GM12873 (cell line): ENCODE measurements at regions not wholly inside any gene's neighbourhood (a gene's known extent, or its start where the extent isn't known, plus 50 kb on each side); places are given as distances from the start of the nearest gene placed in this dataset.

Experiments used
- TF ChIP-seq, protein P1 (sequence below): IDR thresholded peaks from 2 replicates; pipeline ENCODE4 v1.5.1; 2012; ENCODE audit warnings: low read depth, mild to moderate bottlenecking, moderate library complexity, low read length, control low read depth; ENCODE audit not compliant: insufficient read depth; ENCODE audit errors: missing control alignments

DNA sequence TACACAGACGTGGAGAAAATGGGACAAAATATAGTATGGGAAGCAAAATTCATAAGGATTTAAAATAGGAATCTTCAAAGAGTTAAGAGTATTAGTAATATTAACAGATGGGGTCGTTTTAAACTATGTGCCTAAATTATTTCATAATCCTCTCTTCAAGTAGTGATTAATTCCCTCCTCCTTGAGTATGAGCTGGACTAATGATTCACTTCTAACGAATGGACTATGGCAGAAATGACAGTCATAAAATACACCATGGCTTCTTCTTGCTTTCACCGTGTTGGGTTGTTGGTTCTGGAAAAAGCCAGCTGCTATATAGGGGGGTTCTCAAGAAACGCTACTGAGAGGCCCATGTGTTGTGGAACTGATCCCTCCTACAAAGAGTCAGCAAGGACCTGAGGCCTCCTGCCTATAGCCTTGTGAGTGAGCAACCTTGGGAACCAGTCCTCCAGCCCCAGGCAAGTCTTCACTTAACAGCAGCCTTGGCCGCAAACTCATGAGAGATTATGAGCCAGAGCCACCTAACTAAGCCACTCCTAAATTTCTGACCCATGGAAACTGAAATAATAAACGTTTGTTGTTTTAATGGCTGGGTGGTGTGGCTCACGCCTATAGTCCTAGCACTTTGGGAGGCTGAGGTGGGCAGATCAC, 64.8 kb upstream of the ABHD2 start:
- TF ChIP-seq, protein P1, sequence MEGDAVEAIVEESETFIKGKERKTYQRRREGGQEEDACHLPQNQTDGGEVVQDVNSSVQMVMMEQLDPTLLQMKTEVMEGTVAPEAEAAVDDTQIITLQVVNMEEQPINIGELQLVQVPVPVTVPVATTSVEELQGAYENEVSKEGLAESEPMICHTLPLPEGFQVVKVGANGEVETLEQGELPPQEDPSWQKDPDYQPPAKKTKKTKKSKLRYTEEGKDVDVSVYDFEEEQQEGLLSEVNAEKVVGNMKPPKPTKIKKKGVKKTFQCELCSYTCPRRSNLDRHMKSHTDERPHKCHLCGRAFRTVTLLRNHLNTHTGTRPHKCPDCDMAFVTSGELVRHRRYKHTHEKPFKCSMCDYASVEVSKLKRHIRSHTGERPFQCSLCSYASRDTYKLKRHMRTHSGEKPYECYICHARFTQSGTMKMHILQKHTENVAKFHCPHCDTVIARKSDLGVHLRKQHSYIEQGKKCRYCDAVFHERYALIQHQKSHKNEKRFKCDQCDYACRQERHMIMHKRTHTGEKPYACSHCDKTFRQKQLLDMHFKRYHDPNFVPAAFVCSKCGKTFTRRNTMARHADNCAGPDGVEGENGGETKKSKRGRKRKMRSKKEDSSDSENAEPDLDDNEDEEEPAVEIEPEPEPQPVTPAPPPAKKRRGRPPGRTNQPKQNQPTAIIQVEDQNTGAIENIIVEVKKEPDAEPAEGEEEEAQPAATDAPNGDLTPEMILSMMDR = no peak

DNA sequence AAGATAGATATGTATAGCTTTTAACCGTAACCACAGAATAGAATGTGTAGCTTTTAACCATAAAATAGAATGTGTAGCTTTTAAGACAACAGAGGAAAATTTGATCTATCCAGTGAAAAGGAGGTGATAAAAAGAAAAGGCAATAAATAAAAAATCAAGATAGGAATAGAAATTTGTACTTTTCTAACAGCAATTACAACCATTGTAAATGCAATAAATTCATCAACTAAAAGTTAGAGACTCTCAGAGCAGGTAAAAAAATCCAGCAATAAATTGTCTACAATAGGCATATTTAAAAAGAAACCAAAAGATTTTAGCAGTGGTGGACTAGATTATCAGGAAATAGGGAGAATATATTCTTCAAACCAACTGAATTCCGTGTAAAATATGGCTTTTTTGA, 63.8 kb upstream of the ABHD2 start:
- TF ChIP-seq, protein P1 = no peak

DNA sequence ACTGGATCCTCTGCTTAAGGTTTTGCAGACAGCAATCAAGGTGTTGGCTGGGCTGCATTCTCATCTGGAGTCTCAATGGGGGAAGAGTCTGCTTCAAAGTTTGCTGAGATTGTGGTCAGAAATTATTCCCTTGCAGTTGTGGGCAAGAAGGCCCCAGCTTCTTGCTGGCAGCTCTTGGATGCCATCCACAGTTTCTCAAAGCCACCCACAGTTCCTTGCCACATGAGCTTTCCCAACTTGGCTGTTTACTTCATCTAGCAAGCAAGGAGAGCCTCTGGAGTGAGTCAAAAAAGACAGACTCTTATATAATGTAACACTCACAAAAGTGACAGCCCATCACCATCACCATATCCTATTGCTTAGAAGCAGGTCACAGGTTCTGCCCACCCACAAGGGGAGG, 62.1 kb upstream of the ABHD2 start:
- TF ChIP-seq, protein P1 = no peak

DNA sequence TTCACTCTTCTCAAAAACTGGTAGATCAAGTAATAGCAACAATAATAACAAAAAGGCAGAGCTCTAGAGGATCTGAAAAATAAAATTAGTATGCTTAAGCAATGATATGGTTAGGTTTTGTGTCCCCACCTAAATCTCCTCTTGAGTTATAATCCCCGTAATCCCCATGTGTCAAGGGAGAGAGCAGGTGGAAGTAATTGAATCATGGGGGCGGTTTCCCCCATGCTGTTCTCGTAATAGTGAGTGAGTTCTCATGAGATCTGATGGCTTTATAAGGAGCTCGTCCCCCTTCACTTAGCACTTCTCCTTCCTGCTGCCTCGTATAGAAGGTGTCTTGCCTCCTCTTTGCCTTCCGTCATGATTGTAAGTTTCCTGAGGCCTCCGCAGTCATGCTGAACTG, 60.2 kb upstream of the ABHD2 start:
- TF ChIP-seq, protein P1 = no peak

DNA sequence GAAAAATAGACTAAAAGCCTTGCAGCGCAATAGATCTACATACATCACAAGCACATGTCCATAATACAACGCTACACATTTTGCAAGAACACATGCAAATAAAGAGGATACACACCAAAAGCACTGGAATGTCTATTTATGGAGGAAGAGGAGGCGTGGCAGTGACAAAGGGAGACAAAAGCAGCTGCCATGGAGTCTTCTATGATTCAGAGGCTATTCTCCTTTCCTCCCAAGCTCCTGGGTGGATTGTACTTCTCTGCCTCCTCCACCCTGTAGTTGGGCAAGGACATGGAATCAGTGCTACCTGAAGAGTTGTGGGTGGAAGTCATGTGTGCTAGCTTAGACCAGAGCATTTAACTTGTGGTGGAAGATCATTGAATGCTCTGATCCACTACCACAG, 57.9 kb upstream of the ABHD2 start:
- TF ChIP-seq, protein P1 = no peak

DNA sequence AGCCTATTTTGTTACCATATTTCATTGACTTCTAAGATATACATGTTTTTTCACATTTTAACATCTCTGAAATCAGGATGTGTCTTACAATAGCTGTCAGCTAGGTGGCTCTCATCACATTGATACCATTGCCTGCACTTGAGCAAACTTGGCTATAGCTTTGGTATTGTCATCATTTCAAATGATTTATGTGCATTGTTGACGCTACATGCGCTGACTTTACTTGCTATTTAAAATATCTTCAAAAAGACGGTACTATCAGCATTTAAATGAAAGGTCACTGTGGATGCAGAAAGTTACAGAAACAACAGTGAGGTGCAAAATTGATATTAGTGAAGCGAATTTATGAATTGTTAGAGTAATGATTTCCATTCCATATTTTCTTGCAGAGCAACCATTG, 54.0 kb upstream of the ABHD2 start:
- TF ChIP-seq, protein P1 = peak; percentile 24

DNA sequence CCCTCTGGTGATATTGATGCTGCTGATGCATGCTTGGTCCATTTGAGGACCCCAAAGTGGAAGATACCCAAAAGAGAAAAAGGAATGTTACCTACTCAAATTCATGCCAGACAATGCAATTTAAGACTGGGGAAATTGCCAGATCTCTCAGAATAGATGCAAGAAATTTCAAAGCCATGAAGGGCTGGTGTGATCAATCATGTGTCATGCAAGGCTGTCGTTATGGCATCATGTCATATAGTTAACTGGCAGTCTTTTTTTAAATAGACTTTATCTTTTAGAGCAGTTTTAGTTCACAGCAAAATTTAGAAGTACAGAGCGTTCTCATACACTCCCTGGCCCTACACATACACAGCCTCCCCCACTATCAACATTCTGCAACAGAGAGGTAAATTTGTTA, 53.1 kb upstream of the ABHD2 start:
- TF ChIP-seq, protein P1 = no peak
